GM23338 (cell line): ENCODE measurements at regions not wholly inside any gene's neighbourhood (a gene's known extent, or its start where the extent isn't known, plus 50 kb on each side); places are given as distances from the start of the nearest gene placed in this dataset.

Experiments
- ATAC-seq: fragments of 200-7000 bp; cut with Tn5 transposase; 3 replicates; pipeline ENCODE4 v1.9.1; 2020
- DNase-seq: peaks from one replicate; pipeline ENCODE4 v3.0.0-alpha.2; 2015; ENCODE audit warnings: low spot score
- H2AFZ ChIP-seq: fragments of 200-600 bp; sonication (generic); 2 replicates; pipeline ENCODE4 v1.8.0; 2016; ENCODE audit warnings: antibody characterized with exemption, mild to moderate bottlenecking, moderate library complexity
- H3F3A ChIP-seq: fragments of 200-600 bp; sonication (generic); replicated peaks from 2 replicates; pipeline ENCODE4 v1.8.0; 2017; ENCODE audit warnings: antibody characterized with exemption, mixed run types, low read depth
- H3K27ac ChIP-seq: fragments of 200-600 bp; sonication (generic); 2 replicates; pipeline ENCODE4 v1.6.1; 2016; ENCODE audit warnings: low read depth
- H3K27me3 ChIP-seq: fragments of 200-600 bp; sonication (generic); 2 replicates; pipeline ENCODE4 v1.8.0; 2016; ENCODE audit warnings: mild to moderate bottlenecking, mixed run types, moderate library complexity; ENCODE audit not compliant: insufficient read depth
- H3K36me3 ChIP-seq: fragments of 200-600 bp; sonication (generic); 2 replicates; pipeline ENCODE4 v1.8.0; 2016; ENCODE audit warnings: mild to moderate bottlenecking; ENCODE audit not compliant: insufficient read depth
- H3K4me1 ChIP-seq: fragments of 200-600 bp; sonication (generic); 2 replicates; pipeline ENCODE4 v1.8.0; 2016; ENCODE audit warnings: mild to moderate bottlenecking, moderate library complexity; ENCODE audit not compliant: insufficient read depth
- H3K4me2 ChIP-seq: fragments of 200-600 bp; sonication (generic); 2 replicates; pipeline ENCODE4 v1.7.1; 2017; ENCODE audit warnings: mixed run types
- H3K4me3 ChIP-seq: fragments of 200-600 bp; sonication (generic); 2 replicates; pipeline ENCODE4 v1.6.1; 2016; ENCODE audit warnings: mixed run types
- H3K79me2 ChIP-seq: fragments of 200-600 bp; sonication (generic); replicated peaks from 2 replicates; pipeline ENCODE4 v1.8.0; 2017; ENCODE audit warnings: mild to moderate bottlenecking; ENCODE audit not compliant: insufficient read depth
- H3K9me2 ChIP-seq: fragments of 200-600 bp; sonication (generic); 2 replicates; pipeline ENCODE4 v1.8.0; 2017; ENCODE audit not compliant: insufficient read depth
- H4K20me1 ChIP-seq: fragments of 200-600 bp; sonication (generic); replicated peaks from 2 replicates; pipeline ENCODE4 v1.8.0; 2017; ENCODE audit warnings: mild to moderate bottlenecking; ENCODE audit not compliant: insufficient read depth
- H3K27ac Mint-ChIP-seq: 2 replicates; pipeline ENCODE4 v1.8.0; 2020; ENCODE audit warnings: inconsistent platforms, mild to moderate bottlenecking, moderate library complexity, mixed read lengths
- H3K27me3 Mint-ChIP-seq: 3 replicates; pipeline ENCODE4 v1.8.0; 2022; ENCODE audit warnings: low read depth, mild to moderate bottlenecking, moderate library complexity, mixed read lengths, inconsistent platforms; ENCODE audit not compliant: insufficient read depth, poor library complexity
- H3K36me3 Mint-ChIP-seq: 3 replicates; pipeline ENCODE4 v1.8.0; 2021; ENCODE audit warnings: low read depth, mild to moderate bottlenecking, inconsistent platforms, moderate library complexity, mixed read lengths
- H3K4me1 Mint-ChIP-seq: 3 replicates; pipeline ENCODE4 v1.8.0; 2020; ENCODE audit warnings: mild to moderate bottlenecking, inconsistent platforms, mixed read lengths
- H3K4me3 Mint-ChIP-seq: 3 replicates; pipeline ENCODE4 v1.8.0; 2021; ENCODE audit warnings: moderate library complexity, mild to moderate bottlenecking, inconsistent platforms, mixed read lengths
- H3K9me3 Mint-ChIP-seq: 3 replicates; pipeline ENCODE4 v1.8.0; 2020; ENCODE audit warnings: moderate library complexity, mild to moderate bottlenecking, inconsistent platforms, mixed read lengths
- CREB1 ChIP-seq: fragments of 250-450 bp; sonication (Bioruptor Pico); IDR thresholded peaks from 2 replicates; pipeline ENCODE4 v1.5.0; 2020; ENCODE audit warnings: low read depth, mild to moderate bottlenecking, moderate library complexity
- CTCF ChIP-seq, 2 experiments: fragments of 200-600 bp in 1 of 2; sonication (generic) in 1 of 2; conservative IDR thresholded peaks; 2 replicates each; pipeline versions ENCODE4 v1.5.1 to v1.6.1; 2016 to 2017; ENCODE audit warnings: antibody characterized with exemption in 2 of 2, low read depth in 2 of 2, mild to moderate bottlenecking in 2 of 2, moderate library complexity in 1 of 2
- ETS1 ChIP-seq: IDR thresholded peaks from 2 replicates; pipeline ENCODE4 v1.6.1; 2016; ENCODE audit warnings: antibody characterized with exemption
- EZH2 ChIP-seq: fragments of 200-600 bp; sonication (generic); IDR thresholded peaks from one replicate; pipeline ENCODE4 v1.8.0; 2017; ENCODE audit warnings: antibody characterized with exemption, mild to moderate bottlenecking, low read depth; ENCODE audit not compliant: unreplicated experiment
- EZH2phosphoT487 ChIP-seq: fragments of 200-600 bp; sonication (generic); IDR thresholded peaks from one replicate; pipeline ENCODE4 v1.8.1; 2018; ENCODE audit warnings: antibody characterized with exemption; ENCODE audit not compliant: unreplicated experiment
- JUNB ChIP-seq: IDR thresholded peaks from one replicate; pipeline ENCODE4 v1.6.1; 2016; ENCODE audit warnings: antibody characterized with exemption; ENCODE audit not compliant: unreplicated experiment
- NANOG ChIP-seq: IDR thresholded peaks from 2 replicates; pipeline ENCODE4 v1.6.1; 2016; ENCODE audit warnings: antibody characterized with exemption, borderline replicate concordance
- POLR2AphosphoS5 ChIP-seq: IDR thresholded peaks from 2 replicates; pipeline ENCODE4 v1.6.1; 2016; ENCODE audit warnings: antibody characterized with exemption, low read depth
- REST ChIP-seq: IDR thresholded peaks from one replicate; pipeline ENCODE4 v1.6.1; 2018; ENCODE audit warnings: antibody characterized with exemption; ENCODE audit not compliant: unreplicated experiment
- STAT1 ChIP-seq: IDR thresholded peaks from one replicate; pipeline ENCODE4 v1.6.1; 2016; ENCODE audit warnings: antibody characterized with exemption; ENCODE audit not compliant: unreplicated experiment
- ZNF114 ChIP-seq: fragments of 250-450 bp; sonication (Bioruptor Pico); IDR thresholded peaks from 2 replicates; pipeline ENCODE4 v1.5.0; 2020; ENCODE audit warnings: mild to moderate bottlenecking, moderate library complexity
- ZNF331 ChIP-seq: fragments of 250-450 bp; sonication (Bioruptor Pico); IDR thresholded peaks from 2 replicates; pipeline ENCODE4 v1.5.0; 2020; ENCODE audit warnings: low read depth, mild to moderate bottlenecking, moderate library complexity
- ZNF462 ChIP-seq: fragments of 250-450 bp; sonication (Bioruptor Pico); IDR thresholded peaks from 2 replicates; pipeline ENCODE4 v1.5.0; 2020; ENCODE audit warnings: mild to moderate bottlenecking, moderate library complexity

- H3K9me3 Mint-ChIP-seq: no peaks in the 10 kb centered on the region; the same call in 2 of the 3 replicates
- Histone ChIP-seq H3K4me1 (no peaks in the 10 kb centered on the region), H3K4me3 (no peak overlapping the region), H3K27ac (no peak overlapping the region), H4K20me1 (no peaks in the 10 kb centered on the region), H3F3A (no peaks in the 10 kb centered on the region), H3K36me3 (no peaks in the 10 kb centered on the region; the same call in 1 of the 2 replicates), H2AFZ (no peak overlapping the region), H3K4me2 (no peak overlapping the region), H3K27me3 (no peaks in the 10 kb centered on the region), H3K9me2 (0 out of 2 replicates have a peak, but pooled peaks cover 3% of the 10 kb centered on the region), H3K79me2 (no peaks in the 10 kb centered on the region)
- H3K4me1 Mint-ChIP-seq: no peaks in the 10 kb centered on the region
- DNase-seq: no peak
- TF ChIP-seq ETS1 (no peak), ZNF114 (CRISPR knock-in tag) (no peak), REST (no peak), CREB1 (CRISPR knock-in tag) (no peak), ZNF331 (CRISPR knock-in tag) (no peak), EZH2 (no peak), STAT1 (no peak), POLR2AphosphoS5 (no peak), CTCF (conservative IDR thresholded peaks at IDR 0.05; ENCODE audit: low read depth in 2 of 2) (no peak), ZNF462 (CRISPR knock-in tag) (no peak), JUNB (no peak), EZH2phosphoT487 (no peak), NANOG (no peak)
- no peak overlapping the region for H3K27ac Mint-ChIP-seq
- no peak for ATAC-seq
- H3K4me3 Mint-ChIP-seq: no peak overlapping the region
- H3K36me3 Mint-ChIP-seq: no peaks in the 10 kb centered on the region
- peaks cover 7% of the 10 kb centered on the region for H3K27me3 Mint-ChIP-seq
Measured at GRCh38 chr4:111410571-111410970, 734.7 kb upstream of the FAM241A start.
